NCI-H526 treated with DMSO at 0.1 percent for 48 hours (cell line): ENCODE measurements at regions not wholly inside any gene's neighbourhood (a gene's known extent, or its start where the extent isn't known, plus 50 kb on each side); places are given as distances from the start of the nearest gene placed in this dataset.
A peak's percentile ranks its signal among the peaks of the same experiment; 100 is the strongest.
"Not testable (repeated sequence)": the region's sequence is repeated elsewhere in the genome, so short reads cannot be mapped to it uniquely, and the experiment has no call there.

Experiments used
- DNase-seq: peaks from one replicate; lab custom pipeline; 2025; lab: John Stamatoyannopoulos, UW

DNA sequence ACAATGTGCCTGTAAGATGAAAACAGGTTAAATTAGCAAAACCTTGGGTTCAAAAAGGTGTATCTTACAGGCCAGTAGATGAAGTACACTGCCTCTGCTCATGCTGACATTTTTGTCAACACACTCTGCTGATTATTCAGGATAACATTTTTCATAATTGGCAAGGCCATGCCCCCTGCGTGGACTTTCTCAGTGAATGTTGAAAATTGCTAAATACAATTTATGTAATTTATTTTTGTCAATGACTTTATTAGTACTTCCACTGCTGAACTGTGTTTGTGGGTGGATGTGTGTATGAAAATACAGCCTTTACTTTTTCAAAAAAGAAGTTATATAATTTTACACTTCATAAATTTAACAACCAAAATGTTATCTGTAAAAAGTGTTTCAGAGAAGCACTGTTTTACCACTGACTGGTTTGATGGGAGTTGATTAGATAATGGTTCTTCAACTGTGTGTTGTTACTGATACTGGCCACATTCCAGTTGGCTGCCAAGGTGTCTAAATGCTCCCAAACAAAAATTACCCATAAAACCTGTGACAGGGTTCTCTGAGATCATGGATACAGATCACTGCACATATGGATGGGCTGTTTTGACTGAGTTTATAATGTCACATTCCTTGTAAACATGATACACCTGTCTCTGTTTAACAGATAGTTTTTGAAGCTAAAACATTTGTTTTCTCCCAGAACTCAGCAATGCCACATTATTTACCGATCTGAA lies 151.9 kb upstream of the SLC7A11 start:
- DNase-seq = peak; percentile 3

GRCh38 chr4:138392751-138393308 lies 150.7 kb upstream of the SLC7A11 start:
- no peak for DNase-seq

- DNase-seq = no peak
Measured at GRCh38 chr4:138389976-138390685, 148.0 kb upstream of the SLC7A11 start.

- DNase-seq = no peak
Measured at GRCh38 chr4:138374947-138375346, 132.8 kb upstream of the SLC7A11 start.

GRCh38 chr4:138367942-138368341 lies 125.8 kb upstream of the SLC7A11 start:
- DNase-seq = no peak

GRCh38 chr4:138352446-138352845 lies 110.3 kb upstream of the SLC7A11 start:
- DNase-seq = not testable (repeated sequence)

DNA sequence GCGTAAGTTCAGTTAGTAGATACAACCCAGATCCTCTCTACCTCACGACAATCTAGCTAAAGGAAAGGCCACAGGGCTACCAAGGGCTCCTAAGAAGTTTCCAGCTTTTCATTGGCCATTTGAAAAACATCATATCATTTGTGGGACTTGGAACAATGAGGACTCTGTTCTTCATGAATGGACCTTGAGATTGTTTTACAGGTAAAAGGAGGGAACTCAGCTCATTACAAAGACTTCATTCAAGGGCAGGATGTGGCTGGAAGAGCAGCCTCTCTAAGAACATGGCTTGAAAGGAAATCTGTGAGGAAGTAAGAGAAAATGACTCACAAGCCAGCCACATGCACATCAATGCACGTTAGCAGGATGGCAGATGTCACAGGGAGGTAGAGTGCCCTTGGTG lies 105.9 kb upstream of the SLC7A11 start:
- no peak for DNase-seq

DNA sequence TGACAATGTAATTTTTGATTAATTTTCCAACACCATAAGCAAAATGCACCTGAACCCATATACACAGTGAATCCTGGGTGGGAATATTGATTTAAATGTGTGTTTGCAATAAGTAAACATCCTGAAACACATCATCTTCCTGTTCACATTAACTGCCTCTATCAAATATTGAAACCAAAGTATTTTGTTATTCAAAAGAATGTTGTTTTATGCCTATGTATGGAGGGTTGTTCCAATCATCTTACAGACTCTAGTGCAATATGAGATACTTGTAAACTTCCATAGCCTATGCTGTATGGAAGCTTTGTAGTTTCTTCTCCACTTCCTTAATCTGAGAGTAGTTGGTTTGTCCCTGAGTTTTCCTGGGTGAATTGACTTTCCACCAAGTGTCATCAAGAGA lies 105.4 kb upstream of the SLC7A11 start:
- no peak for DNase-seq

DNA sequence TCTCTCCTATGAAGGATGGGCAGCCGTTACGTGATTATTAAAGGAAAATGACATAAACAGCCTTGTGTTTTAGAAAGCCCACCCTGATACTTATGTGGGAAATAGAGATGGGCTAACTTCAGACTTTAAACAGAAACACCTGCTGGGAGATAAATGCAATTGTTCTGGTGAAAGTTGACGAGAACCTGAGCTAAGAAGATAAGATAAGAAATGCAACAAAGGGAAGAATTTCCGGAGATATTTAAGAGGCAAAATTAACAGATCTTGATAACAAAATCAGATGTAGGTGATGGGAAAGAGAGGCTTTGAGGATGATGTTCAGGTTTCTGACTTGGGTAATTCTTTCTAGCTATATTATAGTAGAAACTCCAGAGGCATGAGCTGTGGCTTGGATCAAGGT lies 102.7 kb upstream of the SLC7A11 start:
- no peak for DNase-seq

DNA sequence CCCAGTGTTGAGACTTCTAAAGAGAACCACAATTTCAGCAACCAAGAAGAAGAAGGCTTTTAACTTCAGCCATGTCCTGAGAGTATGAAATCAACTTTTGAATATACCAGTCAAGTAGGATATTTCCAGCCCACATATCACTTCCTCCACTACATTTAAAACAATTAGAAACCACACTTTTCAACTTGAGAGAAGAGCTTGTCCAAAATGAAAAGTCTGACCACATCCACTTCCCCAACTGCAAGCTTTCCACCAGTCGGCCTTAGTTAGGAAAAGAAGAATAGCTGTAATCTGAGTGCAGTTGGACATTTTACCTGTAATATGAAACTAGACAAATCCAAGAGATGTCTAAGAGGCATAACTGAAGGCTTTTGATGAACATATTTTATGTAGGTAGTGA lies 101.9 kb upstream of the SLC7A11 start:
- no peak for DNase-seq

GRCh38 chr4:138341739-138342415 lies 99.7 kb upstream of the SLC7A11 start:
- no peak for DNase-seq

DNA sequence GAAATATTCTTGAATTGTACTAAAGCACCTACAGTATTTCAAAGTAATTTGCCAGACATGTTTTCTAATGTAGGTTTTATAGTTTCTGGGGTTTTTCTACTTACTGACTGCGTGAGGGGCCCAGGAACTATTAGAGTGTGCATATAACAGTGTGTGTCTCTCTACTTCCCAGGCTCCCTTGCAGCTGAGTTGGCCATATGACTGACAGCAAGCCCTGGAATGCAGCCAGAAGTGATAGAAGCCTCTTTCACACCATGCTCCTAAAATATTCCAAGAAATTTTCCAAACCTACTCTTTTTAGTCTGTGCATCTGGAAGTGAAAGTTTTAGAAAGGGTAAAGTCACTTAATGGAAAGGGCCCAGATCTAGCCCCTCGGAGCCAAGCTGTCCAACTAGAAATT lies 96.7 kb upstream of the SLC7A11 start:
- DNase-seq = no peak

GRCh38 chr4:138338222-138338621 lies 96.1 kb upstream of the SLC7A11 start:
- DNase-seq = not testable (repeated sequence)

- DNase-seq = no peak
Measured at GRCh38 chr4:138334346-138335016, 92.3 kb upstream of the SLC7A11 start.

DNA sequence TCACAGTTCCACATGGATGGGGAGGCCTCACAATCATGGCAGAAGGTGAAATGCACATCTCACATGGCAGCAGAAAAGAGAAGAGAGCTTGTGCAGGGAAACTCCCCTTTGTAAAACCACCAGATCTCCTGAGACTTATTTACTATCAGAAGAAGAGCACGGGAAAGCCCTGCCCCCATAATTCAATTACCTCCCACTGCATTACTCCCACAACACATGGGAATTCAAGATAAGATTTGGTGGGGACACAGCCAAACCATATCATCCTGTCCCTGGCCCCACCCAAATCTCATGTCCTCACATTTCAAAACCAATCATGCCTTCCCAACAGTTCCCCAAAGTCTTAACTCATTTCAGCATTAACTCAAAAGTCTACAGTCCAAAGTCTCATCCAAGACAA lies 90.3 kb upstream of the SLC7A11 start:
- DNase-seq = not testable (repeated sequence)

DNA sequence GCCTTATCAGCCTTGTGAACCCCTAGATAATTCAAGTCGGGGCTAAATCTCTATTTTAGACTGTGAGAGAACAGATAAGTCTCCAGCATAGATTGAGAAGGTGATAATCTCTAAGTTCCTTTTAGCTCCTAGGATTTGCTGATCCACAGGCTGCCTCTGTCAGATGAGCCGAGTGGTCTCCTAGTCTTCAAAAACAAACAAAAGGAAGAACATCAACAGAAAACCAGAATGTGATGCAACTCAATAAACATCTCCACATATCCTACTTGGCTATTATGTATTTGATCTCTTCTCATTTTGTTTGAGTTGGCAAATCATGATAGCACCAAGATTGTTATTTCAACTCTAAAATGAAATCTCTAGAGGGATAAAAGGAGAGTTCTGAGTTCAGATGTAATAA lies 88.4 kb upstream of the SLC7A11 start:
- no peak for DNase-seq

DNA sequence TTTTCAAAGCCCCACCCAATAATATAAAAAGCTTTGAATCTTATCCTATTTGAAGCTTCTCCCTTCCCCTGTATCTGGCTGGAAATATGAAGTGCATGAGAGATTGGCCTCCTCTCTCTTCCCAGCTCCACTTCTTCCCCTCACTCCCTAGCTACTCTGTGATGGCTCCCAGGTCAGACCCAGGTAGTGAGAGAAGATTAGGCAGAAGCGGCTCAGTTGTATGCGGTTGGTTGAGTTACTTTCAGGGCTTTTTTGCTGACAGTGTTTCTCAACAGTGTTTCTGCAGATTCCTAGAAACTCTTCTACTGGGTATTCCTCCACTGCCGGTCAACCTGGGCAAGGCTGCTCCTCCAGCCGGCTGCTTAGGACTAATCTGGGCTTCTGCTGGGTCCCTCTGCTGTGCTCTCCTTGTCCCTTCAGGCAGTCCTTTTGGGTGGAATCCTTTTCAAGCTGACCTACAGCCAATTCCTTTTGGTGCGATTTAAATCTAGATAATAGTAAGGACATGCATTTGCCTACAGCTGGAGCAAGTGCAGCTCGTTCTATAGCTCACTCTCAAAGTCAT lies 87.4 kb upstream of the SLC7A11 start:
- peak; percentile 50 for DNase-seq

- no peak for DNase-seq
Measured at GRCh38 chr4:138327338-138327737, 85.2 kb upstream of the SLC7A11 start.

GRCh38 chr4:138320831-138321230 lies 78.7 kb upstream of the SLC7A11 start:
- DNase-seq = no peak

GRCh38 chr4:138320030-138320429 lies 77.9 kb upstream of the SLC7A11 start:
- no peak for DNase-seq

GRCh38 chr4:138317175-138317748 lies 75.1 kb upstream of the SLC7A11 start:
- no peak for DNase-seq

DNA sequence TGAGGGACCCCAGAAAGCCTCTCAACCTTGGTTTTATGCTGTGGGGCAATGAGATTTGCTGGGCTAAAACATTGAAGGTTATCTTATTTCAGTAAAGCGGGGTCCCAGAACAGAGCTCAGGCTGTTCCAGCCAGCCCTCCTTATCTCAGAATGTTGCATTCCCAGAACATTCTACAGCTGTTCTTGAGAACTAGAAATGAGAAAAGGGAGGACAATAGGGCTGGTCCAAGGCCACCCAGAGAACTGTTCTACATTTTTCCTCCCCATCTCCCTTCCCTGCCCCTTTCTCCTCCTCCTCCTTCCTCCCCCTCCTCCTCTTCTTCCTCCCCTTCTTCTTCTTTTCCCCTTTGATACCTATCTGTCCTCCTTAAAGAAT lies 70.4 kb upstream of the SLC7A11 start:
- DNase-seq = no peak
